ENCODE measurements at regions not wholly inside any gene's neighbourhood (a gene's known extent, or its start where the extent isn't known, plus 50 kb on each side); places are given as distances from the start of the nearest gene placed in this dataset.
"Not testable (repeated sequence)": the region's sequence is repeated elsewhere in the genome, so short reads cannot be mapped to it uniquely, and the experiment has no call there.

- DNase-seq (ENCODE audit: low read depth, low spot score) = no peak
These were observed 321.8 kb downstream of the HS3ST3B1 start for GRCh38 chr17:14622615-14623101.

GRCh38 chr17:14621826-14622614 is 321.1 kb downstream of the HS3ST3B1 start:
- DNase-seq (ENCODE audit: low read depth, low spot score) = no peak

- DNase-seq (ENCODE audit: low read depth, low spot score) = no peak
These were observed 318.9 kb downstream of the HS3ST3B1 start for GRCh38 chr17:14619821-14620220.

- no peak for DNase-seq (ENCODE audit: low read depth, low spot score)
These were observed 315.6 kb downstream of the HS3ST3B1 start for GRCh38 chr17:14616528-14616927.

- no peak for DNase-seq (ENCODE audit: low read depth, low spot score)
These were observed 304.4 kb downstream of the HS3ST3B1 start for GRCh38 chr17:14605267-14605599.

- DNase-seq (ENCODE audit: low read depth, low spot score) = no peak
These were observed 303.8 kb downstream of the HS3ST3B1 start for GRCh38 chr17:14604591-14605266.

GRCh38 chr17:14596224-14596623 is 295.3 kb downstream of the HS3ST3B1 start:
- no peak for DNase-seq (ENCODE audit: low read depth, low spot score)

GRCh38 chr17:14595656-14596055 is 294.8 kb downstream of the HS3ST3B1 start:
- no peak for DNase-seq (ENCODE audit: low read depth, low spot score)

GRCh38 chr17:14594690-14595089 is 293.8 kb downstream of the HS3ST3B1 start:
- DNase-seq (ENCODE audit: low read depth, low spot score) = no peak

GRCh38 chr17:14593956-14594355 is 293.1 kb downstream of the HS3ST3B1 start:
- no peak for DNase-seq (ENCODE audit: low read depth, low spot score)

- no peak for DNase-seq (ENCODE audit: low read depth, low spot score)
These were observed 289.8 kb downstream of the HS3ST3B1 start for GRCh38 chr17:14590459-14591250.

- DNase-seq (ENCODE audit: low read depth, low spot score) = no peak
These were observed 284.2 kb downstream of the HS3ST3B1 start for GRCh38 chr17:14585099-14585498.

- DNase-seq (ENCODE audit: low read depth, low spot score) = no peak
These were observed 282.1 kb downstream of the HS3ST3B1 start for GRCh38 chr17:14582996-14583395.

GRCh38 chr17:14581186-14581830 is 280.4 kb downstream of the HS3ST3B1 start:
- DNase-seq (ENCODE audit: low read depth, low spot score) = no peak

- DNase-seq (ENCODE audit: low read depth, low spot score) = no peak
These were observed 279.6 kb downstream of the HS3ST3B1 start for GRCh38 chr17:14580499-14580898.

- no peak for DNase-seq (ENCODE audit: low read depth, low spot score)
These were observed 278.8 kb downstream of the HS3ST3B1 start for GRCh38 chr17:14579716-14580115.

GRCh38 chr17:14575471-14575953 is 274.6 kb downstream of the HS3ST3B1 start:
- no peak for DNase-seq (ENCODE audit: low read depth, low spot score)

- DNase-seq (ENCODE audit: low read depth, low spot score) = not testable (repeated sequence)
These were observed 259.4 kb downstream of the HS3ST3B1 start for GRCh38 chr17:14560325-14560724.

GRCh38 chr17:14559264-14560119 is 258.6 kb downstream of the HS3ST3B1 start:
- DNase-seq (ENCODE audit: low read depth, low spot score) = no peak

- DNase-seq (ENCODE audit: low read depth, low spot score) = no peak
These were observed 256.6 kb downstream of the HS3ST3B1 start for GRCh38 chr17:14557480-14557879.

- no peak for DNase-seq (ENCODE audit: low read depth, low spot score)
These were observed 253.0 kb downstream of the HS3ST3B1 start for GRCh38 chr17:14553847-14554246.
